ENCODE measurements at regions not wholly inside any gene's neighbourhood (a gene's known extent, or its start where the extent isn't known, plus 50 kb on each side); places are given as distances from the start of the nearest gene placed in this dataset.

- no peaks in the 10 kb centered on the region for H3K27me3 ChIP-seq (replicated peaks in 1 of 2; ENCODE audit: control insufficient read depth in 2 of 2, extremely low read depth in 1 of 2, insufficient read depth in 2 of 2, low read length in 1 of 2)
- WGBS (ENCODE audit: insufficient coverage): no CpG with 5 or more reads among the region's 1 CpG
- H3K27me3 Mint-ChIP-seq: no peaks in the 10 kb centered on the region
- no peaks in the 10 kb centered on the region for H3K36me3 ChIP-seq (ENCODE audit: control insufficient read depth in 2 of 2, extremely low read depth in 1 of 2, insufficient read depth in 1 of 2, low read length in 1 of 2)
- H3K4me3 Mint-ChIP-seq: no peak overlapping the region
- H3K36me3 Mint-ChIP-seq: no peaks in the 10 kb centered on the region
- no peaks in the 10 kb centered on the region for H3K9me3 ChIP-seq
- no peaks in the 10 kb centered on the region for H3K9me3 Mint-ChIP-seq
- no peaks in the 10 kb centered on the region for H3K4me1 Mint-ChIP-seq
- ATAC-seq (replicated peaks in 1 of 4) (no peak), DNase-seq (no peak)
- no peak overlapping the region for H3K27ac ChIP-seq (ENCODE audit: low read length)
- no peaks in the 10 kb centered on the region for H3K4me1 ChIP-seq (ENCODE audit: control insufficient read depth in 1 of 2, extremely low read depth in 1 of 2, insufficient read depth in 2 of 2, low read length in 2 of 2)
- ChIA-PET POLR2A (no interaction called here), CTCF (no interaction called here)
- H3K27ac Mint-ChIP-seq: no peak overlapping the region
- no peak overlapping the region for H3K4me3 ChIP-seq (ENCODE audit: control insufficient read depth in 1 of 2, extremely low read depth in 1 of 2, low read length in 1 of 2)
Observed at GRCh38 chr6:140857739-140858380, 1274.9 kb upstream of the GJE1 start.

- Histone ChIP-seq H3K27me3 (replicated peaks in 1 of 2; ENCODE audit: control insufficient read depth in 2 of 2, extremely low read depth in 1 of 2, insufficient read depth in 2 of 2, low read length in 1 of 2) (no peaks in the 10 kb centered on the region), H3K27ac (ENCODE audit: low read length) (no peak overlapping the region), H3K4me1 (ENCODE audit: control insufficient read depth in 1 of 2, extremely low read depth in 1 of 2, insufficient read depth in 2 of 2, low read length in 2 of 2) (no peaks in the 10 kb centered on the region), H3K36me3 (ENCODE audit: control insufficient read depth in 2 of 2, extremely low read depth in 1 of 2, insufficient read depth in 1 of 2, low read length in 1 of 2) (no peaks in the 10 kb centered on the region), H3K9me3 (no peaks in the 10 kb centered on the region), H3K4me3 (ENCODE audit: control insufficient read depth in 1 of 2, extremely low read depth in 1 of 2, low read length in 1 of 2) (no peak overlapping the region)
- Mint-ChIP-seq H3K27ac (no peak overlapping the region), H3K36me3 (no peaks in the 10 kb centered on the region), H3K9me3 (no peaks in the 10 kb centered on the region), H3K27me3 (no peaks in the 10 kb centered on the region), H3K4me3 (no peak overlapping the region), H3K4me1 (no peaks in the 10 kb centered on the region)
- DNase-seq: no peak
- ChIA-PET POLR2A (no interaction called here), CTCF (no interaction called here)
- no peak for ATAC-seq (replicated peaks in 1 of 4)
Observed at GRCh38 chr6:140855520-140855919, 1277.2 kb upstream of the GJE1 start.

- POLR2A ChIA-PET: interaction anchor here in 1 of 2 donors (0.5 kb wide), 1 partner anchor 47 kb away, joined by 3 read pairs; no protein-coding TSS in a partner anchor
- no peak overlapping the region for H3K27ac Mint-ChIP-seq
Observed at GRCh38 chr6:140854318-140854717, 1278.4 kb upstream of the GJE1 start.

DNA sequence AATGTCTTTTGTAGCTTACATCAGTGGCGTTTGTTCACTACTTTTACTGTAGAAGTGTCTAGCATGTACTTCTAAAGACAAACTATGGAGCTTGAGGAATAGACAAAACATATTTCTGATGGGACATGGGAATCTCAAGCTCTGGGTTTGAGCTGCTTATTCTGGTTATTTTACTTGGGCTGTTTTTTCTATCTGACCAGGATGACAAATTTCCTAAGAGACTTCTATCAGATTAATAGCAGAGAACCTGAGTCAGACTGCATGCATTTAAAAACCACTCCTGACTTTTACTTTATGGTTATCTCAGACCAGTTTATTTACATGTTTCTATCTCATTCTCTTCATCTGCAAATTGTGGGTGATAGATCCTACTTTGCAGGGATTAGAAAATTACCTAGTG, 1282.3 kb upstream of the GJE1 start:
- H3K36me3 Mint-ChIP-seq: no peaks in the 10 kb centered on the region
- H3K27ac Mint-ChIP-seq: no peak overlapping the region
- 63% methylated on average over 1 of the region's 1 CpG for whole genome bisulfite sequencing (ENCODE audit: insufficient coverage)
- no peaks in the 10 kb centered on the region for H3K9me3 Mint-ChIP-seq
- H3K27me3 Mint-ChIP-seq: no peaks in the 10 kb centered on the region
- no peak overlapping the region for H3K27ac ChIP-seq (ENCODE audit: low read length)
- ATAC-seq (replicated peaks in 1 of 4): no peak
- H3K36me3 ChIP-seq (ENCODE audit: control insufficient read depth in 2 of 2, extremely low read depth in 1 of 2, insufficient read depth in 1 of 2, low read length in 1 of 2): no peaks in the 10 kb centered on the region
- H3K9me3 ChIP-seq: no peaks in the 10 kb centered on the region
- POLR2A ChIA-PET: interaction anchor here in 1 of 2 donors (0.6 kb wide), 1 partner anchor 16 kb away, joined by 3 read pairs; no protein-coding TSS in a partner anchor
- no peaks in the 10 kb centered on the region for H3K4me1 ChIP-seq (ENCODE audit: control insufficient read depth in 1 of 2, extremely low read depth in 1 of 2, insufficient read depth in 2 of 2, low read length in 2 of 2)
- H3K4me3 ChIP-seq (ENCODE audit: control insufficient read depth in 1 of 2, extremely low read depth in 1 of 2, low read length in 1 of 2): no peak overlapping the region
- DNase-seq: no peak
- CTCF ChIA-PET: no interaction called here
- no peak overlapping the region for H3K4me3 Mint-ChIP-seq
- no peaks in the 10 kb centered on the region for H3K4me1 Mint-ChIP-seq
- H3K27me3 ChIP-seq (replicated peaks in 1 of 2; ENCODE audit: control insufficient read depth in 2 of 2, extremely low read depth in 1 of 2, insufficient read depth in 2 of 2, low read length in 1 of 2): no peaks in the 10 kb centered on the region

More at GRCh38 chr6:140854318-140854717, 1278.4 kb upstream of the GJE1 start:
- no peaks in the 10 kb centered on the region for H3K9me3 Mint-ChIP-seq
- H3K9me3 ChIP-seq: no peaks in the 10 kb centered on the region
- H3K4me1 Mint-ChIP-seq: no peaks in the 10 kb centered on the region
- no peaks in the 10 kb centered on the region for H3K27me3 ChIP-seq (replicated peaks in 1 of 2; ENCODE audit: control insufficient read depth in 2 of 2, extremely low read depth in 1 of 2, insufficient read depth in 2 of 2, low read length in 1 of 2)
- H3K27me3 Mint-ChIP-seq: no peaks in the 10 kb centered on the region
- H3K27ac ChIP-seq (ENCODE audit: low read length): no peak overlapping the region
- no peaks in the 10 kb centered on the region for H3K36me3 Mint-ChIP-seq
- H3K4me3 ChIP-seq (ENCODE audit: control insufficient read depth in 1 of 2, extremely low read depth in 1 of 2, low read length in 1 of 2): no peak overlapping the region
- 100% methylated on average over 1 of the region's 1 CpG for WGBS (ENCODE audit: insufficient coverage)
- no peak for ATAC-seq (replicated peaks in 1 of 4)
- no peaks in the 10 kb centered on the region for H3K36me3 ChIP-seq (ENCODE audit: control insufficient read depth in 2 of 2, extremely low read depth in 1 of 2, insufficient read depth in 1 of 2, low read length in 1 of 2)
- H3K4me3 Mint-ChIP-seq: no peak overlapping the region
- no peaks in the 10 kb centered on the region for H3K4me1 ChIP-seq (ENCODE audit: control insufficient read depth in 1 of 2, extremely low read depth in 1 of 2, insufficient read depth in 2 of 2, low read length in 2 of 2)
- CTCF ChIA-PET: no interaction called here
- DNase-seq: no peak

GRCh38 chr6:140849456-140849855, 1283.3 kb upstream of the GJE1 start:
- Histone ChIP-seq H3K27ac (ENCODE audit: low read length) (no peak overlapping the region), H3K36me3 (ENCODE audit: control insufficient read depth in 2 of 2, extremely low read depth in 1 of 2, insufficient read depth in 1 of 2, low read length in 1 of 2) (no peaks in the 10 kb centered on the region), H3K27me3 (replicated peaks in 1 of 2; ENCODE audit: control insufficient read depth in 2 of 2, extremely low read depth in 1 of 2, insufficient read depth in 2 of 2, low read length in 1 of 2) (no peaks in the 10 kb centered on the region), H3K4me3 (ENCODE audit: control insufficient read depth in 1 of 2, extremely low read depth in 1 of 2, low read length in 1 of 2) (no peak overlapping the region), H3K9me3 (no peaks in the 10 kb centered on the region), H3K4me1 (ENCODE audit: control insufficient read depth in 1 of 2, extremely low read depth in 1 of 2, insufficient read depth in 2 of 2, low read length in 2 of 2) (no peaks in the 10 kb centered on the region)
- WGBS (ENCODE audit: insufficient coverage): no CpG with 5 or more reads among the region's 1 CpG
- Mint-ChIP-seq H3K9me3 (no peaks in the 10 kb centered on the region), H3K36me3 (no peaks in the 10 kb centered on the region), H3K27ac (no peak overlapping the region), H3K4me3 (no peak overlapping the region), H3K27me3 (no peaks in the 10 kb centered on the region), H3K4me1 (no peaks in the 10 kb centered on the region)
- DNase-seq (no peak), ATAC-seq (replicated peaks in 1 of 4) (no peak)
- CTCF ChIA-PET: no interaction called here
- POLR2A ChIA-PET: interaction anchor here (0.6 kb wide), 2 partner anchors 158 to 1086 kb away, joined by 3 to 6 read pairs; no protein-coding TSS in a partner anchor

- H3K27me3 ChIP-seq (replicated peaks in 1 of 2; ENCODE audit: control insufficient read depth in 2 of 2, extremely low read depth in 1 of 2, insufficient read depth in 2 of 2, low read length in 1 of 2): no peaks in the 10 kb centered on the region
- no peaks in the 10 kb centered on the region for H3K4me1 ChIP-seq (ENCODE audit: control insufficient read depth in 1 of 2, extremely low read depth in 1 of 2, insufficient read depth in 2 of 2, low read length in 2 of 2)
- POLR2A ChIA-PET: no interaction called here
- no peaks in the 10 kb centered on the region for H3K27me3 Mint-ChIP-seq
- ATAC-seq (replicated peaks in 1 of 4) (no peak), DNase-seq (no peak)
- H3K4me3 ChIP-seq (ENCODE audit: control insufficient read depth in 1 of 2, extremely low read depth in 1 of 2, low read length in 1 of 2): no peak overlapping the region
- CTCF ChIA-PET: no interaction called here
- H3K4me1 Mint-ChIP-seq: no peaks in the 10 kb centered on the region
- H3K9me3 Mint-ChIP-seq: no peaks in the 10 kb centered on the region
- no peak overlapping the region for H3K27ac Mint-ChIP-seq
- H3K9me3 ChIP-seq: no peaks in the 10 kb centered on the region
- WGBS (ENCODE audit: insufficient coverage): no CpG with 5 or more reads among the region's 2 CpGs
- H3K36me3 Mint-ChIP-seq: no peaks in the 10 kb centered on the region
- no peaks in the 10 kb centered on the region for H3K36me3 ChIP-seq (ENCODE audit: control insufficient read depth in 2 of 2, extremely low read depth in 1 of 2, insufficient read depth in 1 of 2, low read length in 1 of 2)
- H3K27ac ChIP-seq (ENCODE audit: low read length): no peak overlapping the region
- H3K4me3 Mint-ChIP-seq: no peak overlapping the region
Observed at GRCh38 chr6:140847262-140847645, 1285.5 kb upstream of the GJE1 start.

Data from T-cell (primary cell).